ENCODE measurements at regions not wholly inside any gene's neighbourhood (a gene's known extent, or its start where the extent isn't known, plus 50 kb on each side); places are given as distances from the start of the nearest gene placed in this dataset.
A peak's percentile ranks its signal among the peaks of the same experiment; 100 is the strongest.

- Histone ChIP-seq H3K27ac (ENCODE audit: low read depth, low read length) (no peak overlapping the region), H3K9ac (ENCODE audit: low read depth in 1 of 2, low read length in 2 of 2) (no peak overlapping the region), H3K4me1 (ENCODE audit: control insufficient read depth in 1 of 2, insufficient read depth in 2 of 2, low read length in 2 of 2) (peaks cover 26 to 28% of the 10 kb centered on the region in 2 donors), H3K4me3 (ENCODE audit: low read depth in 1 of 2, low read length in 2 of 2) (no peak overlapping the region), H3K27me3 (ENCODE audit: control insufficient read depth in 1 of 2, insufficient read depth in 2 of 2, low read length in 2 of 2) (no peaks in the 10 kb centered on the region), H3K9me3 (ENCODE audit: control insufficient read depth in 1 of 2, low read length in 2 of 2) (no peaks in the 10 kb centered on the region), H3K36me3 (ENCODE audit: control insufficient read depth in 1 of 2, insufficient read depth in 2 of 2, low read length in 2 of 2) (no peaks in the 10 kb centered on the region)
These were observed 71.0 kb downstream of the COQ2 start for GRCh38 chr4:83213640-83214039.

GRCh38 chr4:83212041-83212851 lies 72.4 kb downstream of the COQ2 start:
- no peak overlapping the region for H3K4me3 ChIP-seq (ENCODE audit: low read depth in 1 of 2, low read length in 2 of 2)
- no peak overlapping the region for H3K9ac ChIP-seq (ENCODE audit: low read depth in 1 of 2, low read length in 2 of 2)
- H3K36me3 ChIP-seq (ENCODE audit: control insufficient read depth in 1 of 2, insufficient read depth in 2 of 2, low read length in 2 of 2): no peaks in the 10 kb centered on the region
- H3K27ac ChIP-seq (ENCODE audit: low read depth, low read length): no peak overlapping the region
- H3K27me3 ChIP-seq (ENCODE audit: control insufficient read depth in 1 of 2, insufficient read depth in 2 of 2, low read length in 2 of 2): no peaks in the 10 kb centered on the region
- H3K9me3 ChIP-seq (ENCODE audit: control insufficient read depth in 1 of 2, low read length in 2 of 2): no peaks in the 10 kb centered on the region
- peaks cover 16 to 17% of the 10 kb centered on the region in 2 donors for H3K4me1 ChIP-seq (ENCODE audit: control insufficient read depth in 1 of 2, insufficient read depth in 2 of 2, low read length in 2 of 2)

- no peaks in the 10 kb centered on the region for H3K36me3 ChIP-seq (ENCODE audit: control insufficient read depth in 1 of 2, insufficient read depth in 2 of 2, low read length in 2 of 2)
- no peak overlapping the region for H3K27ac ChIP-seq (ENCODE audit: low read depth, low read length)
- H3K4me1 ChIP-seq (ENCODE audit: control insufficient read depth in 1 of 2, insufficient read depth in 2 of 2, low read length in 2 of 2): peaks cover 17% of the 10 kb centered on the region in 2 donors
- H3K9ac ChIP-seq (ENCODE audit: low read depth in 1 of 2, low read length in 2 of 2): no peak overlapping the region
- no peaks in the 10 kb centered on the region for H3K27me3 ChIP-seq (ENCODE audit: control insufficient read depth in 1 of 2, insufficient read depth in 2 of 2, low read length in 2 of 2)
- no peaks in the 10 kb centered on the region for H3K9me3 ChIP-seq (ENCODE audit: control insufficient read depth in 1 of 2, low read length in 2 of 2)
- H3K4me3 ChIP-seq (ENCODE audit: low read depth in 1 of 2, low read length in 2 of 2): no peak overlapping the region
These were observed 75.2 kb downstream of the COQ2 start for GRCh38 chr4:83209419-83209818.

- peaks cover 17% of the 10 kb centered on the region in 2 donors for H3K4me1 ChIP-seq (ENCODE audit: control insufficient read depth in 1 of 2, insufficient read depth in 2 of 2, low read length in 2 of 2)
- H3K9ac ChIP-seq (ENCODE audit: low read depth in 1 of 2, low read length in 2 of 2): no peak overlapping the region
- peak overlapping the region in 1 of 2 donors; percentile 12 for H3K4me3 ChIP-seq (ENCODE audit: low read depth in 1 of 2, low read length in 2 of 2)
- no peaks in the 10 kb centered on the region for H3K9me3 ChIP-seq (ENCODE audit: control insufficient read depth in 1 of 2, low read length in 2 of 2)
- no peaks in the 10 kb centered on the region for H3K27me3 ChIP-seq (ENCODE audit: control insufficient read depth in 1 of 2, insufficient read depth in 2 of 2, low read length in 2 of 2)
- H3K27ac ChIP-seq (ENCODE audit: low read depth, low read length): no peak overlapping the region
- H3K36me3 ChIP-seq (ENCODE audit: control insufficient read depth in 1 of 2, insufficient read depth in 2 of 2, low read length in 2 of 2): no peaks in the 10 kb centered on the region
These were observed 75.9 kb downstream of the COQ2 start for GRCh38 chr4:83208371-83209365.

GRCh38 chr4:83207497-83208101 lies 77.0 kb downstream of the COQ2 start:
- Histone ChIP-seq H3K27me3 (ENCODE audit: control insufficient read depth in 1 of 2, insufficient read depth in 2 of 2, low read length in 2 of 2) (no peaks in the 10 kb centered on the region), H3K4me3 (ENCODE audit: low read depth in 1 of 2, low read length in 2 of 2) (peak overlapping the region in 1 of 2 donors; percentile 12), H3K9me3 (ENCODE audit: control insufficient read depth in 1 of 2, low read length in 2 of 2) (no peaks in the 10 kb centered on the region), H3K27ac (ENCODE audit: low read depth, low read length) (no peak overlapping the region), H3K9ac (ENCODE audit: low read depth in 1 of 2, low read length in 2 of 2) (no peak overlapping the region), H3K36me3 (ENCODE audit: control insufficient read depth in 1 of 2, insufficient read depth in 2 of 2, low read length in 2 of 2) (no peaks in the 10 kb centered on the region), H3K4me1 (ENCODE audit: control insufficient read depth in 1 of 2, insufficient read depth in 2 of 2, low read length in 2 of 2) (peaks cover 10 to 13% of the 10 kb centered on the region in 2 donors)

GRCh38 chr4:83205760-83206159 lies 78.8 kb downstream of the COQ2 start:
- no peak overlapping the region for H3K9ac ChIP-seq (ENCODE audit: low read depth in 1 of 2, low read length in 2 of 2)
- no peaks in the 10 kb centered on the region for H3K9me3 ChIP-seq (ENCODE audit: control insufficient read depth in 1 of 2, low read length in 2 of 2)
- H3K36me3 ChIP-seq (ENCODE audit: control insufficient read depth in 1 of 2, insufficient read depth in 2 of 2, low read length in 2 of 2): no peaks in the 10 kb centered on the region

GRCh38 chr4:83204731-83205130 lies 79.9 kb downstream of the COQ2 start:
- Histone ChIP-seq H3K9ac (ENCODE audit: low read depth in 1 of 2, low read length in 2 of 2) (no peak overlapping the region), H3K36me3 (ENCODE audit: control insufficient read depth in 1 of 2, insufficient read depth in 2 of 2, low read length in 2 of 2) (no peaks in the 10 kb centered on the region), H3K27ac (ENCODE audit: low read depth, low read length) (no peak overlapping the region), H3K9me3 (ENCODE audit: control insufficient read depth in 1 of 2, low read length in 2 of 2) (no peaks in the 10 kb centered on the region), H3K4me1 (ENCODE audit: control insufficient read depth in 1 of 2, insufficient read depth in 2 of 2, low read length in 2 of 2) (peaks cover 0 to 6% of the 10 kb centered on the region in 2 donors), H3K27me3 (ENCODE audit: control insufficient read depth in 1 of 2, insufficient read depth in 2 of 2, low read length in 2 of 2) (no peaks in the 10 kb centered on the region), H3K4me3 (ENCODE audit: low read depth in 1 of 2, low read length in 2 of 2) (no peak overlapping the region)

More at GRCh38 chr4:83205760-83206159, 78.8 kb downstream of the COQ2 start:
- no peak overlapping the region for H3K27ac ChIP-seq (ENCODE audit: low read depth, low read length)
- H3K4me1 ChIP-seq (ENCODE audit: control insufficient read depth in 1 of 2, insufficient read depth in 2 of 2, low read length in 2 of 2): peaks cover 0 to 6% of the 10 kb centered on the region in 2 donors
- no peaks in the 10 kb centered on the region for H3K27me3 ChIP-seq (ENCODE audit: control insufficient read depth in 1 of 2, insufficient read depth in 2 of 2, low read length in 2 of 2)
- no peak overlapping the region for H3K4me3 ChIP-seq (ENCODE audit: low read depth in 1 of 2, low read length in 2 of 2)

- peaks cover 8 to 15% of the 10 kb centered on the region in 2 donors for H3K4me1 ChIP-seq (ENCODE audit: control insufficient read depth in 1 of 2, insufficient read depth in 2 of 2, low read length in 2 of 2)
- H3K27ac ChIP-seq (ENCODE audit: low read depth, low read length): no peak overlapping the region
- H3K9ac ChIP-seq (ENCODE audit: low read depth in 1 of 2, low read length in 2 of 2): no peak overlapping the region
- no peaks in the 10 kb centered on the region for H3K27me3 ChIP-seq (ENCODE audit: control insufficient read depth in 1 of 2, insufficient read depth in 2 of 2, low read length in 2 of 2)
- no peaks in the 10 kb centered on the region for H3K36me3 ChIP-seq (ENCODE audit: control insufficient read depth in 1 of 2, insufficient read depth in 2 of 2, low read length in 2 of 2)
- no peaks in the 10 kb centered on the region for H3K9me3 ChIP-seq (ENCODE audit: control insufficient read depth in 1 of 2, low read length in 2 of 2)
- H3K4me3 ChIP-seq (ENCODE audit: low read depth in 1 of 2, low read length in 2 of 2): no peak overlapping the region
These were observed 82.8 kb downstream of the COQ2 start for GRCh38 chr4:83201761-83202160.

- H3K9ac ChIP-seq (ENCODE audit: low read depth in 1 of 2, low read length in 2 of 2): no peak overlapping the region
- no peak overlapping the region for H3K27ac ChIP-seq (ENCODE audit: low read depth, low read length)
- no peaks in the 10 kb centered on the region for H3K9me3 ChIP-seq (ENCODE audit: control insufficient read depth in 1 of 2, low read length in 2 of 2)
- H3K4me3 ChIP-seq (ENCODE audit: low read depth in 1 of 2, low read length in 2 of 2): no peak overlapping the region
- peaks cover 15 to 16% of the 10 kb centered on the region in 2 donors for H3K4me1 ChIP-seq (ENCODE audit: control insufficient read depth in 1 of 2, insufficient read depth in 2 of 2, low read length in 2 of 2)
- H3K27me3 ChIP-seq (ENCODE audit: control insufficient read depth in 1 of 2, insufficient read depth in 2 of 2, low read length in 2 of 2): no peaks in the 10 kb centered on the region
- H3K36me3 ChIP-seq (ENCODE audit: control insufficient read depth in 1 of 2, insufficient read depth in 2 of 2, low read length in 2 of 2): no peaks in the 10 kb centered on the region
These were observed 83.2 kb upstream of the PLAC8 start for GRCh38 chr4:83197555-83198235.

Measured in duodenal mucosa (tissue), 2 donors.